Neural crest cell (in vitro differentiated cells): ENCODE measurements at regions not wholly inside any gene's neighbourhood (a gene's known extent, or its start where the extent isn't known, plus 50 kb on each side); places are given as distances from the start of the nearest gene placed in this dataset.
"Not testable (repeated sequence)": the region's sequence is repeated elsewhere in the genome, so short reads cannot be mapped to it uniquely, and the experiment has no call there.

Experiments used
- DNase-seq: peaks from one replicate; pipeline ENCODE4 v3.0.0; 2021; ENCODE audit warnings: low read depth, mixed read lengths, low spot score
- H3K27ac Mint-ChIP-seq: one replicate; pipeline ENCODE4 v1.8.0; 2021; ENCODE audit warnings: mild to moderate bottlenecking, mixed read lengths; ENCODE audit not compliant: unreplicated experiment
- H3K27me3 Mint-ChIP-seq: 2 replicates; pipeline ENCODE4 v1.8.0; 2021; ENCODE audit warnings: low read depth, mild to moderate bottlenecking, mixed read lengths
- H3K36me3 Mint-ChIP-seq: 2 replicates; pipeline ENCODE4 v1.8.0; 2021; ENCODE audit warnings: low read depth, mild to moderate bottlenecking, mixed read lengths
- H3K4me1 Mint-ChIP-seq: 2 replicates; pipeline ENCODE4 v1.8.0; 2021; ENCODE audit warnings: mixed read lengths
- H3K4me3 Mint-ChIP-seq: one replicate; pipeline ENCODE4 v1.8.0; 2021; ENCODE audit warnings: mild to moderate bottlenecking, mixed read lengths
- H3K9me3 Mint-ChIP-seq: 2 replicates; pipeline ENCODE4 v1.8.0; 2021; ENCODE audit warnings: mixed read lengths
- TF ChIP-seq, protein P1 (sequence below): fragments of 200-600 bp; sonication (generic); conservative IDR thresholded peaks from 2 replicates; pipeline ENCODE4 v1.5.0; 2021; ENCODE audit warnings: antibody characterized with exemption, mild to moderate bottlenecking

DNA sequence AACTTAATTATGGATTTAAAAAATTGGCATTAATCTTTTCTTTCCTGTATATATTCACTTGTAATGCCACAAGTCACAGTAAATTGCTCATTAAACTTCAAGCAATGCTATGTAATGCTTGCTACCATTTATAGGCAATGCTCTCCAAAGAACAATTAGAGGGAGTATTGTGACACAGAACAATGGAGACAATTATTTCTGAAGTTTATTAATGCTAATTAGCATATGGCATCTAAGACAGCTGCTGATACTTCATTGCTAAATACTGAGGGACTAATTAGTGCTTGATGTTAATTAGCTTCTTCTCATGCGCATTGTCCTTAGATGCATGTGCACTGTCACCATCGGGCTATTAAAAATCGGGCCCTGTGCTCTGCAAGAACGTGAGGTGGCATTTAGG is 1012.8 kb downstream of the SOCS6 start:
- Mint-ChIP-seq H3K36me3 (no peaks in the 10 kb centered on the region), H3K9me3 (no peaks in the 10 kb centered on the region), H3K27ac (no peak overlapping the region), H3K4me1 (peaks cover 3% of the 10 kb centered on the region), H3K27me3 (peaks cover 2% of the 10 kb centered on the region), H3K4me3 (no peak overlapping the region)
- TF ChIP-seq, protein P1, sequence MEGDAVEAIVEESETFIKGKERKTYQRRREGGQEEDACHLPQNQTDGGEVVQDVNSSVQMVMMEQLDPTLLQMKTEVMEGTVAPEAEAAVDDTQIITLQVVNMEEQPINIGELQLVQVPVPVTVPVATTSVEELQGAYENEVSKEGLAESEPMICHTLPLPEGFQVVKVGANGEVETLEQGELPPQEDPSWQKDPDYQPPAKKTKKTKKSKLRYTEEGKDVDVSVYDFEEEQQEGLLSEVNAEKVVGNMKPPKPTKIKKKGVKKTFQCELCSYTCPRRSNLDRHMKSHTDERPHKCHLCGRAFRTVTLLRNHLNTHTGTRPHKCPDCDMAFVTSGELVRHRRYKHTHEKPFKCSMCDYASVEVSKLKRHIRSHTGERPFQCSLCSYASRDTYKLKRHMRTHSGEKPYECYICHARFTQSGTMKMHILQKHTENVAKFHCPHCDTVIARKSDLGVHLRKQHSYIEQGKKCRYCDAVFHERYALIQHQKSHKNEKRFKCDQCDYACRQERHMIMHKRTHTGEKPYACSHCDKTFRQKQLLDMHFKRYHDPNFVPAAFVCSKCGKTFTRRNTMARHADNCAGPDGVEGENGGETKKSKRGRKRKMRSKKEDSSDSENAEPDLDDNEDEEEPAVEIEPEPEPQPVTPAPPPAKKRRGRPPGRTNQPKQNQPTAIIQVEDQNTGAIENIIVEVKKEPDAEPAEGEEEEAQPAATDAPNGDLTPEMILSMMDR: no peak
- DNase-seq: no peak

DNA sequence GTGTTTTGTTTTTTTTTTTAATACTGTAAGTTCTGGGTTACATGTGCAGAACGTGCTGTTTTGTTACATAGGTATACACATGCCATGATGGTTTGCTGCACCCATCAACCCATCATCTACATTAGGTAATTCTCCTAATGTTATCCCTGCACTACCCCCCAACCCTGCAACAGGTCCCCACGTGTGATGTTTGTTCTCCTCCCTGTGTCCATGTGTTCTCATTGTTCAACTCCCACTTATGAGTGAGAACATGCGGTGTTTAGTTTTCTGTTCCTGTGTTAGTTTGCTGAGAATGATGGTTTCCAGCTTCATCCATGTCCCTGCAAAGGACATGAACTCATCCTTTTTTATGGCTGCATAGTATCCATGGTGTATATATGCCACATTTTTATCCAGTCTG is 1005.4 kb downstream of the SOCS6 start:
- H3K27ac Mint-ChIP-seq, H3K27me3 Mint-ChIP-seq, H3K4me1 Mint-ChIP-seq, H3K4me3 Mint-ChIP-seq, H3K36me3 Mint-ChIP-seq, H3K9me3 Mint-ChIP-seq, DNase-seq: not testable (repeated sequence)

DNA sequence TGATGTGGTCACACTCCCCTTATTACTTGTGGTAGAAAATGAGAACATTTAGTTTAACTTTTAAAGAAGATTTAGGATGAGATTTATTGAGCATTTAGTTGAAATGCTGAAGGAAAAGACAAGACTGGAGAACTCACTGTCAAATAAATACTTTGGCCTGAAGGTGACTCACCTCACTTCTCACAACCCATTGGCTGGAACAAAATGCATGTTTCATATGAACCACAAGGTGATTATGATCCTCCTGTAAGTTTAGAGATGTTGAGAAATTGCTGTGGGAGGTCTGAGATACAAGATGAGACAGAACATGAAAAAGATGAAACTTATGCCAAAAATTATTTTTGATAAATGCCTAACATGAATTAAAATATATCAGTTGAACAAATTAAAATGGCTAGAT is 1004.5 kb downstream of the SOCS6 start:
- H3K36me3 Mint-ChIP-seq: no peaks in the 10 kb centered on the region
- H3K4me3 Mint-ChIP-seq: no peak overlapping the region
- H3K9me3 Mint-ChIP-seq: peaks cover 4% of the 10 kb centered on the region
- H3K27me3 Mint-ChIP-seq: peaks cover 5% of the 10 kb centered on the region
- no peak for DNase-seq
- TF ChIP-seq, protein P1: no peak
- no peak overlapping the region for H3K27ac Mint-ChIP-seq
- no peaks in the 10 kb centered on the region for H3K4me1 Mint-ChIP-seq

DNA sequence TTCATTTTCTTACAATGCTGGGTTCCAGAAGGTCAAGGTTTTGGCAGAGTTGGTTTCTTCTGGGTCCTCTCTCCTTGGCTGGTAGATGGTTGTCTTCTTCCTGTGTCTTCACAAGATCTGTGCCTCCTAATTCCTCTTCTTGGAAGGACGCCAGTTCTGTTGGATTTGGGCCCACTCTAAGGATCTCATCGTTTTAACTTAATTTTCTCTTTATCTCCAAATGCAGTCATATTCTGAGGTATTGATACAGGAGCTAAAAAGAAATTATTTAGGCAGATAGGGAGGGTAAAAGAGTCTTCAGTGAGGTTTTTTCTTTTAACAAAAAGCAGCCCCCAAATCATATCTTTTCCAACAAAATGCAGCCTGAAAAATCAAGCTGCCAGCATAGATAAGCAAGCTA is 998.4 kb downstream of the SOCS6 start:
- Mint-ChIP-seq H3K27ac (no peak overlapping the region), H3K27me3 (no peaks in the 10 kb centered on the region), H3K9me3 (no peaks in the 10 kb centered on the region), H3K36me3 (no peaks in the 10 kb centered on the region), H3K4me3 (no peak overlapping the region), H3K4me1 (no peaks in the 10 kb centered on the region)
- TF ChIP-seq, protein P1: no peak
- DNase-seq: no peak

DNA sequence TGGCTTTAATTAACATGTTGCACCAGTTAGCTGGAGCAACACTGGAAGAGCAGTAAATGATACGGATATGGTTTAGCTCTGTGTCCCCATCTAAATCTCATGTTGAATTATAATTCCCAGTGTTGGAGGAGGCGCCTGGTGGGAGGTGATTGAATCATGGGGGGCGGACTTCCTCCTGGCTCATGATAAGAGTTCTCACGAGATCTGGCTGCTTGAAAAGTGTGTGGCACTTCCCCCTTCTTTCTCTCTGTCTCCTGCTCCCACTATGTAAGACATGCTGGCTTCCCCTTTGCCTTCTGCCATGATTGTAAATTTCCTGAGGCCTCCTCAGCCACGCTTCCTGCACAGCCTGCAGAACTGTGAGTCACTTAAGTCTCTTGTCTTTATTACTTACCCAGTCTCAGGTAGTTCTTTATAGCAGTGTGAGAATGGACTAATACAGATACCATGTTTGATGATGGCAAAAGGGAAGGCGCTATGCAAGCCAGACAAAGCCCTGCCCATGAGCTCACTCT is 963.6 kb downstream of the SOCS6 start:
- Mint-ChIP-seq H3K27ac (no peak overlapping the region), H3K4me3 (no peak overlapping the region), H3K9me3 (no peaks in the 10 kb centered on the region), H3K4me1 (no peaks in the 10 kb centered on the region), H3K27me3 (peaks cover 5% of the 10 kb centered on the region), H3K36me3 (no peaks in the 10 kb centered on the region)
- TF ChIP-seq, protein P1: no peak
- no peak for DNase-seq

DNA sequence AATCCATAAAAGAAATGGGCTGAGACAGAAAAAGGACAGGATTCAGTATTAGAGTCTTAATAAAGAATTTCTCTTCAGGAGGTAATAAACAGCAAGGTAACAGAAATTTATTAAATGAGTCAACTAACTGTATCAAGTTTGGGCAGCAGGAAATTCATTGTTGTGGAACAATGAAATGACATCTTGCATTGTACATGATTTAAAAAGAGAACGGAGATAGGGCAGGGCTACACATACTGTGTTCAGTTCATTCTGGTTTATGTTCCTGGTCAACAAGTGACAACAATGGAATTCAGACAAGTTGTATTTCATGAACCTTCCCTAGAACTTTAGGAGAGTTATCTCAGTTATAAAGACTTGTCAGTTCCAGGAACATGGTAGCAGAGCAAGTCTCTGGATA is 961.3 kb downstream of the SOCS6 start:
- H3K4me1 Mint-ChIP-seq: no peaks in the 10 kb centered on the region
- H3K9me3 Mint-ChIP-seq: no peaks in the 10 kb centered on the region
- TF ChIP-seq, protein P1: no peak
- DNase-seq: no peak
- H3K4me3 Mint-ChIP-seq: no peak overlapping the region
- peaks cover 7% of the 10 kb centered on the region for H3K27me3 Mint-ChIP-seq
- no peaks in the 10 kb centered on the region for H3K36me3 Mint-ChIP-seq
- no peak overlapping the region for H3K27ac Mint-ChIP-seq
